Spleen (tissue), 7 donors: ENCODE measurements at regions not wholly inside any gene's neighbourhood (a gene's known extent, or its start where the extent isn't known, plus 50 kb on each side); places are given as distances from the start of the nearest gene placed in this dataset.

Experiments
- CTCF ChIP-seq, 11 experiments: fragments of 200-600 bp in 7 of 11; fragments of 450-650 bp in 4 of 11; sonication (generic) in 4 of 11; IDR thresholded peaks in 8 of 11; conservative IDR thresholded peaks in 3 of 11; 1 replicate in 7 of 11; 2 replicates in 4 of 11; pipeline versions ENCODE4 v1.4.0 to v1.8.0; 2016 to 2021; ENCODE audit warnings: antibody characterized with exemption in 11 of 11, inconsistent platforms in 4 of 11, mild to moderate bottlenecking in 1 of 11
- POLR2AphosphoS5 ChIP-seq, 3 donors: sonication (generic); formaldehyde crosslinking; IDR thresholded peaks; one replicate each; pipeline ENCODE4 v1.5.1; 2017; ENCODE audit warnings: antibody characterized with exemption in 3 of 3
- donor health status: DM: no; HTN: no; CAD: no; lungs with moderate emphysema.
- donor health status: DM: no; HTN: no; CAD: no.
- donor health status: DM: no; HTN: no; CAD: no.

DNA sequence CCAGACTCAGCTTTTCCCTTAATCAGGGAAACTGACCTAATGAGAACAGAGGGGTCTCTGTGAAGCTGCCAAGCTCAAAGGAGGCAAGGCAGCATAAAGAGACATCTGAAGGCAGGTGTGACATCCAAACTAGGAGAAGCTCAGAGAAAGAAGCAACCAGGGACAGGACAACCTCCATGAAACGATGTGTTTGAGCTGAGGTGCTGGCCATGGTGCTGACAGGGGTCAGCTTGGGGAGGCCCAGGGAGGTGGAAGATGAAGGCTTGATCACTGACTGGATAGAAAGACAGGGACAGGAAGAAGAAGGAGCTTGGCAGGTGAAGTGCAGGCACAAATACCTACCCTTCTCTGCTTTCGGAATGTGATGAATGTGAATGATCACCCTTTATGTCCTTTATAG, 179.5 kb upstream of the NSMCE3 start:
- no peak for TF ChIP-seq POLR2AphosphoS5 (IDR thresholded peaks at IDR 0.05)
- no peak for TF ChIP-seq CTCF (IDR thresholded peaks at IDR 0.05 in 8 of 11, conservative IDR thresholded peaks at IDR 0.05 in 3 of 11)
